ENCODE measurements at regions not wholly inside any gene's neighbourhood (a gene's known extent, or its start where the extent isn't known, plus 50 kb on each side); places are given as distances from the start of the nearest gene placed in this dataset.

GRCh38 chr15:36108541-36108940, 470.9 kb upstream of the CDIN1 start (continued):
- TF ChIP-seq HOXA7 (CRISPR knock-in tag; IDR thresholded peaks at IDR 0.05) (no peak), GATA3 (IDR thresholded peaks at IDR 0.05; ENCODE audit: borderline replicate concordance) (no peak), SMC3 (IDR thresholded peaks at IDR 0.05) (no peak), TFCP2L1 (CRISPR knock-in tag; IDR thresholded peaks at IDR 0.05) (no peak), ATOH8 (CRISPR knock-in tag; IDR thresholded peaks at IDR 0.05; ENCODE audit: low read depth) (no peak), RFX5 (IDR thresholded peaks at IDR 0.05) (no peak), NR3C1 (IDR thresholded peaks at IDR 0.05) (no peak)

DNA sequence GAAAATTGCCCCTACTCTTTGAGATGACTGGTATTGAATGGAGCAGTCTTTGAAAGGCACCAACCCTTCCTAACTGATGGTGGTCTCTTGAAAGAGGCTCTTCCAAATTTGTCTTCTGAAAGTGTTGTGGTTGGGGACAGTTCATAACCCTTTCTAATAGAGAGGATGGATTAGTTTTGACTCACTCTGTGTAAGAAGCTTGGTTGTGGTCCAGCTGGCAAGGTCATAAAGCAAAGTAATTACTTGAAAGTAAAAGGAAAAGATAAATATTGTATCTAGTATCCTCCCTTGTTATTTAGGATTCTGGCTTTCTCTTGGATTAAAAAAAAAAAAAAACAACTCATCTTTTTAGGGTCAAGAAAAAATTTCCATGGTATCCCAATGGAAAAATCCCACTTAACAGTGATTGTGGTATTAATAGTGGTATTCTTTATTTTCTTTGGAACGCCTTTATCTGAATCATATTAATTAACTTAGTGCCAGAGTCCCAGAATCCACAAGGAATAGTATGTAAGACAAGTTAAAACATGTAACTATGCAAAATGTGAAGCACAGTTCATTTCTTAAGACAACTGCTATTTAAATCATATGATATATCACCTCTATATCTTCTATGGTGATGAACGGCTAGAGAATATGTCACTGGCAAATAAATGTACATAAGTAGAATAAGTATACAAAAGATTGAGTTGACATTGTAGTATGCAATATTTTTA, 469.3 kb upstream of the CDIN1 start:
- Histone ChIP-seq H3K27ac (no peak overlapping the region), H3K4me1 (no peaks in the 10 kb centered on the region), H3K4me2 (no peak overlapping the region), H3K9me3 (no peaks in the 10 kb centered on the region), H3K4me3 (no peak overlapping the region)
- no peak for FAIRE-seq
- 38% methylated on average over 2 of the region's 2 CpGs for WGBS (ENCODE audit: missing lambda C conversion rate)
- no peak for ATAC-seq
- POLR2A ChIA-PET, result no interaction called here
- DNase-seq (ENCODE audit: low read depth in 1 of 2, low spot score in 1 of 2), result no peak
- CTCF ChIA-PET, result no interaction called here
- no peak for TF ChIP-seq HMGXB4 (CRISPR knock-in tag; IDR thresholded peaks at IDR 0.05; ENCODE audit: borderline replicate concordance)
- no peak for TF ChIP-seq POLR2A (IDR thresholded peaks at IDR 0.05; ENCODE audit: low read length)
- TF ChIP-seq EHMT2 (IDR thresholded peaks at IDR 0.05; ENCODE audit: low read depth), result no peak
- TF ChIP-seq CBX2 (IDR thresholded peaks at IDR 0.05; ENCODE audit: borderline replicate concordance, low read depth), result no peak
- TF ChIP-seq MAFK (IDR thresholded peaks at IDR 0.05; ENCODE audit: partially characterized antibody), result no peak
- TF ChIP-seq GATA3 (IDR thresholded peaks at IDR 0.05; ENCODE audit: borderline replicate concordance), result no peak

GRCh38 chr15:36110659-36110993, 468.8 kb upstream of the CDIN1 start:
- no peak for ATAC-seq
- H3K4me2 ChIP-seq, result no peak overlapping the region
- WGBS (ENCODE audit: missing lambda C conversion rate), result 66% methylated on average over 1 of the region's 1 CpG

More at GRCh38 chr15:36110659-36110993, 468.8 kb upstream of the CDIN1 start:
- no peak for DNase-seq (ENCODE audit: low read depth in 1 of 2, low spot score in 1 of 2)
- Histone ChIP-seq H3K27ac (no peak overlapping the region), H3K4me1 (no peaks in the 10 kb centered on the region), H3K4me3 (no peak overlapping the region), H3K9me3 (no peaks in the 10 kb centered on the region)
- no peak for TF ChIP-seq EHMT2 (IDR thresholded peaks at IDR 0.05; ENCODE audit: low read depth)
- no peak for TF ChIP-seq NPAS2 (CRISPR knock-in tag; IDR thresholded peaks at IDR 0.05; ENCODE audit: borderline replicate concordance)
- no peak for TF ChIP-seq HOXB13 (CRISPR knock-in tag; IDR thresholded peaks at IDR 0.05; ENCODE audit: low read depth)
- TF ChIP-seq, protein P1, sequence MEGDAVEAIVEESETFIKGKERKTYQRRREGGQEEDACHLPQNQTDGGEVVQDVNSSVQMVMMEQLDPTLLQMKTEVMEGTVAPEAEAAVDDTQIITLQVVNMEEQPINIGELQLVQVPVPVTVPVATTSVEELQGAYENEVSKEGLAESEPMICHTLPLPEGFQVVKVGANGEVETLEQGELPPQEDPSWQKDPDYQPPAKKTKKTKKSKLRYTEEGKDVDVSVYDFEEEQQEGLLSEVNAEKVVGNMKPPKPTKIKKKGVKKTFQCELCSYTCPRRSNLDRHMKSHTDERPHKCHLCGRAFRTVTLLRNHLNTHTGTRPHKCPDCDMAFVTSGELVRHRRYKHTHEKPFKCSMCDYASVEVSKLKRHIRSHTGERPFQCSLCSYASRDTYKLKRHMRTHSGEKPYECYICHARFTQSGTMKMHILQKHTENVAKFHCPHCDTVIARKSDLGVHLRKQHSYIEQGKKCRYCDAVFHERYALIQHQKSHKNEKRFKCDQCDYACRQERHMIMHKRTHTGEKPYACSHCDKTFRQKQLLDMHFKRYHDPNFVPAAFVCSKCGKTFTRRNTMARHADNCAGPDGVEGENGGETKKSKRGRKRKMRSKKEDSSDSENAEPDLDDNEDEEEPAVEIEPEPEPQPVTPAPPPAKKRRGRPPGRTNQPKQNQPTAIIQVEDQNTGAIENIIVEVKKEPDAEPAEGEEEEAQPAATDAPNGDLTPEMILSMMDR (IDR thresholded peaks at IDR 0.05), result no peak
- TF ChIP-seq RCOR1 (IDR thresholded peaks at IDR 0.05; ENCODE audit: low read depth, low read length), result no peak
- no peak for TF ChIP-seq CEBPB (IDR thresholded peaks at IDR 0.05)
- TF ChIP-seq PHF8 (IDR thresholded peaks at IDR 0.05; ENCODE audit: borderline replicate concordance, low read depth), result no peak
- TF ChIP-seq ATOH8 (CRISPR knock-in tag; IDR thresholded peaks at IDR 0.05; ENCODE audit: low read depth), result no peak
- TF ChIP-seq, protein P2, sequence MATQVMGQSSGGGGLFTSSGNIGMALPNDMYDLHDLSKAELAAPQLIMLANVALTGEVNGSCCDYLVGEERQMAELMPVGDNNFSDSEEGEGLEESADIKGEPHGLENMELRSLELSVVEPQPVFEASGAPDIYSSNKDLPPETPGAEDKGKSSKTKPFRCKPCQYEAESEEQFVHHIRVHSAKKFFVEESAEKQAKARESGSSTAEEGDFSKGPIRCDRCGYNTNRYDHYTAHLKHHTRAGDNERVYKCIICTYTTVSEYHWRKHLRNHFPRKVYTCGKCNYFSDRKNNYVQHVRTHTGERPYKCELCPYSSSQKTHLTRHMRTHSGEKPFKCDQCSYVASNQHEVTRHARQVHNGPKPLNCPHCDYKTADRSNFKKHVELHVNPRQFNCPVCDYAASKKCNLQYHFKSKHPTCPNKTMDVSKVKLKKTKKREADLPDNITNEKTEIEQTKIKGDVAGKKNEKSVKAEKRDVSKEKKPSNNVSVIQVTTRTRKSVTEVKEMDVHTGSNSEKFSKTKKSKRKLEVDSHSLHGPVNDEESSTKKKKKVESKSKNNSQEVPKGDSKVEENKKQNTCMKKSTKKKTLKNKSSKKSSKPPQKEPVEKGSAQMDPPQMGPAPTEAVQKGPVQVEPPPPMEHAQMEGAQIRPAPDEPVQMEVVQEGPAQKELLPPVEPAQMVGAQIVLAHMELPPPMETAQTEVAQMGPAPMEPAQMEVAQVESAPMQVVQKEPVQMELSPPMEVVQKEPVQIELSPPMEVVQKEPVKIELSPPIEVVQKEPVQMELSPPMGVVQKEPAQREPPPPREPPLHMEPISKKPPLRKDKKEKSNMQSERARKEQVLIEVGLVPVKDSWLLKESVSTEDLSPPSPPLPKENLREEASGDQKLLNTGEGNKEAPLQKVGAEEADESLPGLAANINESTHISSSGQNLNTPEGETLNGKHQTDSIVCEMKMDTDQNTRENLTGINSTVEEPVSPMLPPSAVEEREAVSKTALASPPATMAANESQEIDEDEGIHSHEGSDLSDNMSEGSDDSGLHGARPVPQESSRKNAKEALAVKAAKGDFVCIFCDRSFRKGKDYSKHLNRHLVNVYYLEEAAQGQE (IDR thresholded peaks at IDR 0.05), result no peak
- no peak for TF ChIP-seq ZFP36 (IDR thresholded peaks at IDR 0.05; ENCODE audit: borderline replicate concordance, partially characterized antibody)
- ChIA-PET POLR2A (no interaction called here), CTCF (no interaction called here)
- no peak for FAIRE-seq
